GM12873 (cell line): ENCODE measurements at regions not wholly inside any gene's neighbourhood (a gene's known extent, or its start where the extent isn't known, plus 50 kb on each side); places are given as distances from the start of the nearest gene placed in this dataset.

Experiments used
- TF ChIP-seq, protein P1 (sequence below): IDR thresholded peaks from 2 replicates; pipeline ENCODE4 v1.5.1; 2012; ENCODE audit warnings: low read depth, mild to moderate bottlenecking, moderate library complexity, low read length, control low read depth; ENCODE audit not compliant: insufficient read depth; ENCODE audit errors: missing control alignments

DNA sequence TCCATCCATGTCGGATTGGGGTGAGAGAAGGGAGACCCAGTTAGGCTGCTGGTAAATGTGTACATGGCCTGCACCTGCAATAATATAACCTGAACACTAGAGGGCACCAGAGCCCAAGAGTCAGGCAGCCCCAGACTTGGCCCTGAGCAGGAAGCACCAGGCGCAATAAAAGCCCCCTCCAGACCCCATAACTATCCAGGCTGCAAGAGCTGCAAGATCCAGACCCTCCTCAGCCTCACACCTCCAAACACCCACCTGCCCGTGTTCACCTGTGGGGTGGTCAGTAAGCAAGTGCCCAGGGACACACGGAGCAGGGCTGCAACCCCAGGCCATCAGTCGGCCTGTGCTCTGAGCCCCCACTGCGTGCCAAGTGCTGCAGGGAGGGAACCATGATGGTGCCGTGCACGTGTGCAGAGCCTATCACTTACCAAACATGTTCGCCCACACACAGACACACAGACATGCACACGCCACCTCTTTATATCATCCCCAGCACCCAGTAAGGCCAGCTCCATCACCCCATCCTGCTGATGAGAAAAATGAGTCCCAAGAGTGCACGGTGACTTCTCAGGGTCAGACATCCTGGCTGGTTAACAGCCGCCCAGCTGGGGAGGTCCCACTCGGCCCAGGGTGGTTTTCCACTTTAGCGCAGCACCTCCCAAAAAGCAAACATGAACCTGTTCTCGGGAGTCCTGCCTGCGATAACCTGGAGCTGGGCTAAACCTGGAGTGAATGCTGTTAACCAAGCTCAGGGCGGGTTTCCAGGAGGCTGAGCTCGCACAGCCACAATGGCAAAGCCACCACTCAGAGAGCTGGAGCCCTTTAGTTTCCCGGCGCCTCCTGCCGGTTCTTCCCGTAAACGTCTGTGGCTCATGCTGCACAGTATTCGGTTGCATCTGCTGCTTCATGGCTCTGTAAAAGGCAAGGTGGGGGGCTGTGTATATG lies 439.8 kb downstream of the SOX9 start:
- TF ChIP-seq, protein P1, sequence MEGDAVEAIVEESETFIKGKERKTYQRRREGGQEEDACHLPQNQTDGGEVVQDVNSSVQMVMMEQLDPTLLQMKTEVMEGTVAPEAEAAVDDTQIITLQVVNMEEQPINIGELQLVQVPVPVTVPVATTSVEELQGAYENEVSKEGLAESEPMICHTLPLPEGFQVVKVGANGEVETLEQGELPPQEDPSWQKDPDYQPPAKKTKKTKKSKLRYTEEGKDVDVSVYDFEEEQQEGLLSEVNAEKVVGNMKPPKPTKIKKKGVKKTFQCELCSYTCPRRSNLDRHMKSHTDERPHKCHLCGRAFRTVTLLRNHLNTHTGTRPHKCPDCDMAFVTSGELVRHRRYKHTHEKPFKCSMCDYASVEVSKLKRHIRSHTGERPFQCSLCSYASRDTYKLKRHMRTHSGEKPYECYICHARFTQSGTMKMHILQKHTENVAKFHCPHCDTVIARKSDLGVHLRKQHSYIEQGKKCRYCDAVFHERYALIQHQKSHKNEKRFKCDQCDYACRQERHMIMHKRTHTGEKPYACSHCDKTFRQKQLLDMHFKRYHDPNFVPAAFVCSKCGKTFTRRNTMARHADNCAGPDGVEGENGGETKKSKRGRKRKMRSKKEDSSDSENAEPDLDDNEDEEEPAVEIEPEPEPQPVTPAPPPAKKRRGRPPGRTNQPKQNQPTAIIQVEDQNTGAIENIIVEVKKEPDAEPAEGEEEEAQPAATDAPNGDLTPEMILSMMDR, result peak; percentile 82

DNA sequence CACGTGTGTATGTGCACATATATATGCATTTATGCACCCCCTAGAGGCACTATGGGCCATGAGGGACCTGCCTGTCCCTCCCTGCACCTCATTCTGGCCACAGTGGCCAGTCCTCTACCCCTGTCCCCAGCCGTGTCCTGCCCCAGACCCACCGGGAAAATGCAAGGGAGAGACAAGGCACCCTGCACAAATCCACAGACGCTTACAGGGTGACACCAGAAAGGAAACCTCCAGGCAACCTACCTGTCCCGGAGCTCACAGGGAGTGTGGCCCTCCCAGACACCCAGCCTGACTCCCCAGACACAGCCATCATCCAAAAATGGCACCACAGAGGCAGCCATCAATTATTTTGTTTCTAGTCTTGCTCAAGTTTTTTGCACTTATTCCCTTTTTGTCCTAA lies 440.4 kb downstream of the SOX9 start:
- TF ChIP-seq, protein P1, result no peak

DNA sequence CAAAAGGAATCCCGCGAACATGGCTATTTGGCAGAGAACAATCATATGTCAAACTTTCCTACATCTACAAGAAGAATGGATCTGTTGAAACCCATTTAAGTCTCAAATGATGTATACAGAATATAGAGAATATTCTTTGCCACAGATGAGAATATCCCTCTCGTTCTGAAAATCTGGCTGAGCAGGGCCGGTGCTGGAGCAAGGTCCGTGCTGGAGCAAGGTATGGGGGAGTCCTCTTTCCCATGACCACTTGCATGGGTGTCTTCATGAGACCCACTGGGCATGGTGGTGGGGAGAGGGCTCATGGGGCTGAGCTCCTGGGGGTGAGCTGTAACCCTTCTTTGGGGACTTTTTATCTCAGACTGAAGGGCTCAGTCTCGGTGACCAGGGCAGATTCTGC lies 440.9 kb downstream of the SOX9 start:
- TF ChIP-seq, protein P1, result no peak

DNA sequence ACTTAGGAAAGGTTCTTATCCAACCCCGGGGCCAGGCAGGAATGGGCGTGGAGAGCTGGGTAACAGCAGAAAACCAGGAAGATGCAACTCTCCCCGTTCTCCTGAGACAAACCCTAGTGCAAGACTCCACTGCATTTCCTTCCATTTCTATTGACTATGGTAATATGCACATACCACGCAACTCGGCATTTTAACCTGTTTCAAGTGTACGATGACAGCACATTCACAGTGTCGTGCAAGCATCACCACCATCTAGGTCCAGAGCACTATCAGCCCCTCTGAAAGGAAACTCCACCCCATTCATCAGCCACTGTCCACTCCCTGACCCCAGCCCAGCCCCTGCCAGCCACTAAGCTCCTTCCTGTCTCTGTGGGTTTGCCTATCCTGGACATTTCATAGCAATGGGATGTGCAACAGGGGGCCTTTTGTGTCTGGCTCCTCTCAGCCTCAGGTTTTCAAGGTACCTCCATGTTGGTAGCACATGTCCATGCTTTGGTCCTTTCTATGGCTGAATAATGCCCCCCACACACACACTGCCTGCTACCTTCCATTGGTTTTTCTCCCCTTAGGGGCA lies 441.9 kb downstream of the SOX9 start:
- TF ChIP-seq, protein P1, result no peak

DNA sequence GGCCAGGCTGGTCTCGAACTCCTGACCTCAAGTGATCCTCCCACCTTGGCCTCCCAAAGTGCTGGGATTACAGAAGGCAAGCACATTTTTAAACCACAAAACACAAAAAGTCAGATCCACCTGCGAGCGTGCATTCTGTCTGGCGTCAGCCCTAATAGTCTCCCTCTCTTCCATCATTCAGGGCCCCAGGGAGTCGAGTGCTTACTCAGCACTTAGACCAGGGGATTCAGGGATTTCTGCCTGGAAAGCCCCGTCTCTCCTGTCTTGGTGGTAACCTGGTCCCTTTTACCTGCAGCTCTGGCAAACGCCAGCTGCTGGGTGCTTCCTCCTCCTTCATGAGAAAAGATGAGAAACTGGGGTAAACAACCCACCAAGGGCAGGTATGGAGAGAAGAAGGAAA lies 443.1 kb downstream of the SOX9 start:
- TF ChIP-seq, protein P1, result no peak

DNA sequence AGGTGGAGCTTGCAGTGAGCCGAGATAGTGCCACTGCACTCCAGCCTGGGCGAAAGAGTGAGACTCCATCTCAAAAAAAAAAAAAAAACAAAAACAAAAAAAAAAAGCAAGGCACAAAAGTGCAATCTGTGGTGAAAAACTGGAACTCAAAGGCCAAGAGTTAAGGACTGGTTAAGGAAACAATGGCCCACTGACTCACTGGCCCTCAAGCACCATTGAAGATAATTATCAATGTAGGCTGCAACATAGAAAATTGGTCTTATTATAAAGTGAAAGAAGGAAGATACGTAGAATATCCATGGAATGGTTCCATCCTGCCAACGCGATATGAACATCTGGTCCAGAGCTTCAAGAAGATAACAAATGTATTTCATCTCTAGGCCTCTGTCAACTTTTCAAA lies 444.2 kb downstream of the SOX9 start:
- TF ChIP-seq, protein P1, result no peak

DNA sequence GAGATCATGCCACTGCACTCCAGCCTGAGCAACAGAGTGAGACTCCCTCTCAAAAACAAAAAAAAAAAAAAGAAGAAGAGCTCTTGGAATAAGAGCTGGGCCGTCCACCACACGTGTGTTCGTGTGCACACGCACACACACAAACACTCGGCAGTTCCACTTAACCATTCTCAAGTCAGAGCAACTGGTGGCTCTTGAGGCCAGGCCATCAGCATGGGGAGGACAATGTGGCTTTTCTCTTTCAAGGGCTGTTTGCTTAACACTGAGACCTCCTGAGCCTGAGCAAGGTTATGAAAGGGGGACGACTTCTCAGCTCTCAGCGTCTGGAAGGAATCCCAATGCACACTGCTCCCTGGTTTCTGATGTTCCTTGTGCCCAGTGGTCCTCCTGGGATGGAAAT lies 444.9 kb downstream of the SOX9 start:
- TF ChIP-seq, protein P1, result no peak
